SK-N-SH treated with all-trans-retinoic acid at 6 μM for 48 hours (cell line): ENCODE measurements at regions not wholly inside any gene's neighbourhood (a gene's known extent, or its start where the extent isn't known, plus 50 kb on each side); places are given as distances from the start of the nearest gene placed in this dataset.

Experiments
- ATAC-seq: fragments of 200-7000 bp; cut with Tn5 transposase; 3 replicates; pipeline ENCODE4 v1.9.1; 2020; ENCODE audit warnings: mild to moderate bottlenecking, moderate library complexity
- BACH2 ChIP-seq: fragments of 250-450 bp; sonication (Bioruptor Pico); IDR thresholded peaks from 2 replicates; pipeline ENCODE4 v1.9.0; 2021; ENCODE audit warnings: mild to moderate bottlenecking, borderline replicate concordance
- CSDC2 ChIP-seq: fragments of 250-450 bp; sonication (Bioruptor Pico); IDR thresholded peaks from 2 replicates; pipeline ENCODE4 v1.5.0; 2020; ENCODE audit warnings: mild to moderate bottlenecking, moderate library complexity
- ESRRG ChIP-seq: fragments of 250-450 bp; sonication (Bioruptor Pico); IDR thresholded peaks from 2 replicates; pipeline ENCODE4 v1.6.1; 2021; ENCODE audit warnings: mild to moderate bottlenecking
- GLIS3 ChIP-seq: fragments of 250-450 bp; sonication (Bioruptor Pico); IDR thresholded peaks from 2 replicates; pipeline ENCODE4 v1.5.0; 2020; ENCODE audit warnings: mild to moderate bottlenecking, moderate library complexity
- ISL1 ChIP-seq: fragments of 250-450 bp; sonication (Bioruptor Pico); IDR thresholded peaks from 2 replicates; pipeline ENCODE4 v2.1.2; 2022; ENCODE audit warnings: mild to moderate bottlenecking, moderate library complexity
- OSR1 ChIP-seq: fragments of 250-450 bp; sonication (Bioruptor Pico); IDR thresholded peaks from 2 replicates; pipeline ENCODE4 v1.8.0; 2022; ENCODE audit warnings: moderate library complexity, mild to moderate bottlenecking, inconsistent platforms
- PPARA ChIP-seq: fragments of 250-450 bp; sonication (Bioruptor Pico); IDR thresholded peaks from 2 replicates; pipeline ENCODE4 v1.5.0; 2020; ENCODE audit warnings: mild to moderate bottlenecking, borderline replicate concordance
- RARB ChIP-seq: fragments of 250-450 bp; sonication (Bioruptor Pico); IDR thresholded peaks from 2 replicates; pipeline ENCODE4 v1.8.0; 2021; ENCODE audit warnings: mild to moderate bottlenecking, moderate library complexity
- SNAI2 ChIP-seq: fragments of 250-450 bp; sonication (Bioruptor Pico); IDR thresholded peaks from 2 replicates; pipeline ENCODE4 v1.5.0; 2020; ENCODE audit warnings: mild to moderate bottlenecking, moderate library complexity
- TCF4 ChIP-seq: fragments of 250-450 bp; sonication (Bioruptor Pico); IDR thresholded peaks from 2 replicates; pipeline ENCODE4 v1.8.0; 2021; ENCODE audit warnings: mild to moderate bottlenecking, moderate library complexity, borderline replicate concordance
- TOX ChIP-seq: fragments of 250-450 bp; sonication (Bioruptor Pico); IDR thresholded peaks from 2 replicates; pipeline ENCODE4 v1.8.0; 2021; ENCODE audit warnings: mild to moderate bottlenecking, moderate library complexity, borderline replicate concordance
- ZC3H10 ChIP-seq: fragments of 250-450 bp; sonication (Bioruptor Pico); IDR thresholded peaks from 2 replicates; pipeline ENCODE4 v1.5.1; 2021; ENCODE audit warnings: mild to moderate bottlenecking, moderate library complexity
- ZFP3 ChIP-seq: fragments of 250-450 bp; sonication (Bioruptor Pico); IDR thresholded peaks from 2 replicates; pipeline ENCODE4 v1.5.0; 2020; ENCODE audit warnings: mild to moderate bottlenecking, moderate library complexity
- ZFP30 ChIP-seq: fragments of 450-650 bp; formaldehyde crosslinking; IDR thresholded peaks from 2 replicates; pipeline ENCODE4 v1.5.0; 2022; ENCODE audit warnings: mild to moderate bottlenecking, moderate library complexity
- ZNF565 ChIP-seq: fragments of 450-650 bp; formaldehyde crosslinking; conservative IDR thresholded peaks from 2 replicates; pipeline ENCODE4 v1.5.0; 2020; ENCODE audit warnings: low read depth, mild to moderate bottlenecking, moderate library complexity
- ZNF70 ChIP-seq: fragments of 450-650 bp; formaldehyde crosslinking; IDR thresholded peaks from 2 replicates; pipeline ENCODE4 v1.5.0; 2020; ENCODE audit warnings: mild to moderate bottlenecking, moderate library complexity
- TF ChIP-seq, protein P1 (sequence below): fragments of 250-450 bp; sonication (Bioruptor Pico); IDR thresholded peaks from 2 replicates; pipeline ENCODE4 v1.5.1; 2020; ENCODE audit warnings: low read depth, mild to moderate bottlenecking, moderate library complexity
- TF ChIP-seq, protein P2 (sequence below): fragments of 250-450 bp; sonication (Bioruptor Pico); IDR thresholded peaks from 2 replicates; pipeline ENCODE4 v1.8.0; 2020; ENCODE audit warnings: mild to moderate bottlenecking, moderate library complexity, borderline replicate concordance
- TF ChIP-seq, protein P3 (sequence below): fragments of 250-450 bp; sonication (Bioruptor Pico); IDR thresholded peaks from 2 replicates; pipeline ENCODE4 v1.5.0; 2020; ENCODE audit warnings: mild to moderate bottlenecking, moderate library complexity

DNA sequence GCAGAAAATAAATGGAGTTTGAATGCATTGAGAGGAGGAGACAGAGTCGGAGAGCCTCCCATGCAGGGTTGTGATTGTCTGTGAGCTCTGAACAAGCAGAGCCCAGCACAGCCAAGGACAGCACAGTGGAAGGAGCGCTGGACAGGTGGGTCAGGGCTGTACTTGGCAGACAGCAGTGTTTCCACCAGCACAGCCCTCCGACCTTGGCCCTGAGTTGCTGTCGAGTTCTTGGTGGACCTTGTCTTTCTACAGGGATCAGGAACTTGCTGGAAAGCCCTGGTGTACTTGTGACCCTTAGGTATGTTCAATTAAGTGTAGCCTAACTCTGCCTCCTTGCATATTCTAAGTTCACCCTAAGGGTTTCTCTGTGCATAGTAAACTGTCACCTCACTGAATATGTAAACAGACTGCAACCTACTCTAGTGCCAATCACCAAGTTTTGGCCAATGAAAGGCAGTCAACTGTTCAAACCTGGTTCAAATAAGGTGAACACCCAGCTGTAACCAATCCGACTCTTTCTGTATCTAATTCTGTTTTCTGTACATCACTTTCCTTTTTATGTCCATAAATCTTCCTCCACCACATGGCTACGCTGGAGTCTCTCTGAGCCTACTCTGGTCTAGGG, 86.6 kb upstream of the SLC25A33 start:
- no peak for ATAC-seq
- TF ChIP-seq TCF4: no peak
- TF ChIP-seq ISL1 (CRISPR knock-in tag): no peak
- TF ChIP-seq, protein P1, sequence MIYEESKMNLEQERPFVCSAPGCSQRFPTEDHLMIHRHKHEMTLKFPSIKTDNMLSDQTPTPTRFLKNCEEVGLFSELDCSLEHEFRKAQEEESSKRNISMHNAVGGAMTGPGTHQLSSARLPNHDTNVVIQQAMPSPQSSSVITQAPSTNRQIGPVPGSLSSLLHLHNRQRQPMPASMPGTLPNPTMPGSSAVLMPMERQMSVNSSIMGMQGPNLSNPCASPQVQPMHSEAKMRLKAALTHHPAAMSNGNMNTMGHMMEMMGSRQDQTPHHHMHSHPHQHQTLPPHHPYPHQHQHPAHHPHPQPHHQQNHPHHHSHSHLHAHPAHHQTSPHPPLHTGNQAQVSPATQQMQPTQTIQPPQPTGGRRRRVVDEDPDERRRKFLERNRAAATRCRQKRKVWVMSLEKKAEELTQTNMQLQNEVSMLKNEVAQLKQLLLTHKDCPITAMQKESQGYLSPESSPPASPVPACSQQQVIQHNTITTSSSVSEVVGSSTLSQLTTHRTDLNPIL: no peak

DNA sequence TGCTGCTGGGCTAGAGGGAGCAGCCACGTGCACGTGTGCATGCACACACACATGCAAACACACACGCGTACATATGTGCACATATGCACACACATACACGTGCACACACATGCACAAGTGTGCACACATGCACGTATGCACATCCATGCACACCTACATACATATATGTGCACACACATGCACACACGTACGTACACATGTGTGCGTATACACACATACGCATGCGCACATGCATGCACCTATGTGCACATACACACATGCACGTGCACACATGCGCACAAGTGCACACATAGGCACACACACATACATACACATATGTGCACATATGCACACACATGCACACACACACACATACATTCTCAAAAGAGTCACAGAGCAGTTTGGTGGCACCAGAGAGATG, 85.9 kb upstream of the SLC25A33 start:
- TF ChIP-seq ZFP3 (CRISPR knock-in tag): no peak
- TF ChIP-seq ZC3H10 (CRISPR knock-in tag): no peak
- no peak for TF ChIP-seq ZNF70 (CRISPR knock-in tag)
- no peak for TF ChIP-seq TOX (CRISPR knock-in tag)
- no peak for TF ChIP-seq GLIS3
- no peak for ATAC-seq

DNA sequence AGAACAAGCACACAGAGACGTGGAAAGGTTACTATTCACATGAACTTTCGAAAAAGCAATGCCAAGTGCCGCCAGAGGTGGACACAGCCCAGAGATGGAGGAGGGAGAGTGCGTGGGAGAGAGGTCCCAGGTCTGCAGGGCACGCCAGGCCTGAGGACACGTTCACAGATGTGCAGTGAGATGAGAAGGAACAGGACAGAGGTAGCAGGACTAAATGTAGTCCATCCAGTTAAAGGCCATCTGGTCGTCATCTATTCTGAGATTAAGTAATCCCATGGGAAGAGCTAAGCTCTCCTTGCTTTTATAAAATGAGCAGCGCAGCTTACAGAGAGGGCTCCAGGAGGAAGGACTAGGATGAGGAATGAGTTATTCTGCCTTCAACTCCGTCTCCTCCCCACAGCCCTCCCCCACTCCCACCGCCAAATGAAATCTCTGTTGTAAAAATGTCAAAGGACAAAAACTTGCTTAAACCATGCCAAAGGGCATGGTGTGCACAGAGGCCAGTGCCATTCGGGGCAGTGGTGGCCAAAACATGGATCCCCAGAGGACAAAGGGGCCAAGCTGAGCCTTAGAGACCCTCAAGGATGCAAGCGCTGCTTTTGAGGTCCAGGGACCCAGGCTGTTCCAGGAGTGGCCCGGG, 85.4 kb upstream of the SLC25A33 start:
- no peak for TF ChIP-seq RARB
- ATAC-seq: no peak

DNA sequence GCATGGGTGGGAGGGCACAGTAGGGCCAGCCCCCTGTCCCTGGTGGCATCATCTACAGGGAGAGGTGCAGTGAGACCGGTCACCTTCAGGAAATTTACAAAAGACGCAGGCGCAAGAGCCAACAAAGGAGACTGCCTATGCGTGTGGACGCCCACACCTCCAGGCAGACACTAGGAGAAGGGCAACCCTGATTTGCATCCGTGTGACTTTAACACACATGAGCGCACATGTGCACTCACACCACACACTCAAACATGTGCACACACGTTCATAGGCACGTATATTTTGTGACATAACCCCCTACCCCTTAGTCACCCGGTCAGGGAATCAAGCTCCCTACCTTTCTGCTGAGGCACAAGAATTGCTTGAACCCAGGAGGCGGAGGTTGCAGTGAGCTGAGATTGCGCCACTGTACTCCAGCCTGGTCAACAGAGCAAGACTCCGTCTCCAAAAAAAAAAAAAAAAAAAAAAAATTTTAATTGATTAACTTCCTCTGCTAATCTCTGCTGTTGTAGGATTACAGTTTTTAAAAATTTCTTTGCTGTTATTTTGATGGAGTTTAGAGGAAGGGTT, 84.7 kb upstream of the SLC25A33 start:
- no peak for ATAC-seq

DNA sequence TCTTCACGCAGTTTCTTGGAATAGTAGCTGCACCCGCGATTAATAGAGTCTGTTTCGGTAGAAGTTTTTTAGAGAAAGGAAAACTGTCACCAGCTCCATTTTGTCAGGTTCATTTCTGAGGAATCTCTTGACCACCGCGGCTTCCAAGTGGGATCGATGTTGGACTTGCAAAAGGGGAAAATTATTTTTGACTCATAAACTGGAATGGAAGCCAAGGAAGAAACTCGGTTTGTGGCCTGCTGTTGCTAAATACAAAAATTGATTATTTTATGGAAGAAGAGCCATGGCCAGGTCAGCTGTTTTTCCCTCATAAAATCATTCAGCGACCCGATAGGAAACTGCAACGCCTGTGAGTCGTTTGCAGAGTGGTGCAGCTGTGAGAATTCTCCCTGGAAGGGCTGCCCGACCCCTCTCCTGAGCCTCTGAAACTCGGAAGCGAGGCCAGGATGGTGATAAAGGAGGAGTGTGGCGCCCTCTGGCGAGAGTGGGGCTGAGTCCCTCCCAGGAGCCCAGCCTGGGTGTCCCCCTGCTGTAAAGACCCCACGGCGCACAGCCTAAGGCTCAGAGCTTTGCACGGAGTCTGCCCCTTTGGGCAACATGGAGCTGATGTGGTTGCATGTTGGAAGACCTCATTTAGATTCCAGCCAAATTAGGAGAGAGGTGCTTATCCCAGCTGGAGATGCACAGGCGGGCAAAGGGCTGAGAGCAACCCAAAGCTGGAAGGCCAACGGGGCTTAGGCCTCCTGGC, 83.6 kb upstream of the SLC25A33 start:
- TF ChIP-seq GLIS3: no peak
- no peak for TF ChIP-seq ESRRG (CRISPR knock-in tag)
- TF ChIP-seq ZFP3 (CRISPR knock-in tag): no peak
- TF ChIP-seq PPARA: no peak
- no peak for TF ChIP-seq ZNF70 (CRISPR knock-in tag)
- TF ChIP-seq, protein P2, sequence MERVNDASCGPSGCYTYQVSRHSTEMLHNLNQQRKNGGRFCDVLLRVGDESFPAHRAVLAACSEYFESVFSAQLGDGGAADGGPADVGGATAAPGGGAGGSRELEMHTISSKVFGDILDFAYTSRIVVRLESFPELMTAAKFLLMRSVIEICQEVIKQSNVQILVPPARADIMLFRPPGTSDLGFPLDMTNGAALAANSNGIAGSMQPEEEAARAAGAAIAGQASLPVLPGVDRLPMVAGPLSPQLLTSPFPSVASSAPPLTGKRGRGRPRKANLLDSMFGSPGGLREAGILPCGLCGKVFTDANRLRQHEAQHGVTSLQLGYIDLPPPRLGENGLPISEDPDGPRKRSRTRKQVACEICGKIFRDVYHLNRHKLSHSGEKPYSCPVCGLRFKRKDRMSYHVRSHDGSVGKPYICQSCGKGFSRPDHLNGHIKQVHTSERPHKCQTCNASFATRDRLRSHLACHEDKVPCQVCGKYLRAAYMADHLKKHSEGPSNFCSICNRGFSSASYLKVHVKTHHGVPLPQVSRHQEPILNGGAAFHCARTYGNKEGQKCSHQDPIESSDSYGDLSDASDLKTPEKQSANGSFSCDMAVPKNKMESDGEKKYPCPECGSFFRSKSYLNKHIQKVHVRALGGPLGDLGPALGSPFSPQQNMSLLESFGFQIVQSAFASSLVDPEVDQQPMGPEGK (CRISPR knock-in tag): no peak
- no peak for TF ChIP-seq OSR1 (CRISPR knock-in tag)
- TF ChIP-seq ZFP30 (CRISPR knock-in tag): no peak
- TF ChIP-seq ZC3H10 (CRISPR knock-in tag): no peak
- TF ChIP-seq CSDC2 (CRISPR knock-in tag): no peak
- no peak for TF ChIP-seq SNAI2 (CRISPR knock-in tag)
- no peak for TF ChIP-seq TOX (CRISPR knock-in tag)
- TF ChIP-seq, protein P3, sequence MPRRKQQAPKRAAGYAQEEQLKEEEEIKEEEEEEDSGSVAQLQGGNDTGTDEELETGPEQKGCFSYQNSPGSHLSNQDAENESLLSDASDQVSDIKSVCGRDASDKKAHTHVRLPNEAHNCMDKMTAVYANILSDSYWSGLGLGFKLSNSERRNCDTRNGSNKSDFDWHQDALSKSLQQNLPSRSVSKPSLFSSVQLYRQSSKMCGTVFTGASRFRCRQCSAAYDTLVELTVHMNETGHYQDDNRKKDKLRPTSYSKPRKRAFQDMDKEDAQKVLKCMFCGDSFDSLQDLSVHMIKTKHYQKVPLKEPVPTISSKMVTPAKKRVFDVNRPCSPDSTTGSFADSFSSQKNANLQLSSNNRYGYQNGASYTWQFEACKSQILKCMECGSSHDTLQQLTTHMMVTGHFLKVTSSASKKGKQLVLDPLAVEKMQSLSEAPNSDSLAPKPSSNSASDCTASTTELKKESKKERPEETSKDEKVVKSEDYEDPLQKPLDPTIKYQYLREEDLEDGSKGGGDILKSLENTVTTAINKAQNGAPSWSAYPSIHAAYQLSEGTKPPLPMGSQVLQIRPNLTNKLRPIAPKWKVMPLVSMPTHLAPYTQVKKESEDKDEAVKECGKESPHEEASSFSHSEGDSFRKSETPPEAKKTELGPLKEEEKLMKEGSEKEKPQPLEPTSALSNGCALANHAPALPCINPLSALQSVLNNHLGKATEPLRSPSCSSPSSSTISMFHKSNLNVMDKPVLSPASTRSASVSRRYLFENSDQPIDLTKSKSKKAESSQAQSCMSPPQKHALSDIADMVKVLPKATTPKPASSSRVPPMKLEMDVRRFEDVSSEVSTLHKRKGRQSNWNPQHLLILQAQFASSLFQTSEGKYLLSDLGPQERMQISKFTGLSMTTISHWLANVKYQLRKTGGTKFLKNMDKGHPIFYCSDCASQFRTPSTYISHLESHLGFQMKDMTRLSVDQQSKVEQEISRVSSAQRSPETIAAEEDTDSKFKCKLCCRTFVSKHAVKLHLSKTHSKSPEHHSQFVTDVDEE (CRISPR knock-in tag): no peak
- no peak for TF ChIP-seq TCF4
- TF ChIP-seq BACH2 (CRISPR knock-in tag): no peak
- TF ChIP-seq ISL1 (CRISPR knock-in tag): no peak
- no peak for TF ChIP-seq RARB
- TF ChIP-seq, all 23 proteins: peak for 0
- peak; percentile 88 for ATAC-seq

More for the DNA sequence above, 84.7 kb upstream of the SLC25A33 start:
- TF ChIP-seq ZFP30 (CRISPR knock-in tag): no peak
- no peak for TF ChIP-seq ZNF565
